ENCODE measurements at regions not wholly inside any gene's neighbourhood (a gene's known extent, or its start where the extent isn't known, plus 50 kb on each side); places are given as distances from the start of the nearest gene placed in this dataset.

- H3K27ac Mint-ChIP-seq: no peak overlapping the region
- no peaks in the 10 kb centered on the region for H3K36me3 Mint-ChIP-seq (ENCODE audit: low read depth)
- DNase-seq: no peak
- peaks cover 12% of the 10 kb centered on the region for H3K27me3 Mint-ChIP-seq
- no peaks in the 10 kb centered on the region for H3K4me1 Mint-ChIP-seq
- no peaks in the 10 kb centered on the region for H3K9me3 Mint-ChIP-seq
- H3K4me3 Mint-ChIP-seq: no peak overlapping the region
- intact Hi-C loops (cut with micrococcal nuclease): no loop called here
Observed at GRCh38 chr1:29500041-29500440, 263.7 kb downstream of the PTPRU start.

GRCh38 chr1:29499104-29499650, 262.9 kb downstream of the PTPRU start:
- no peaks in the 10 kb centered on the region for H3K36me3 Mint-ChIP-seq (ENCODE audit: low read depth)
- no peak overlapping the region for H3K4me3 Mint-ChIP-seq
- no peaks in the 10 kb centered on the region for H3K9me3 Mint-ChIP-seq
- no peak for DNase-seq
- intact Hi-C loops (cut with micrococcal nuclease): no loop called here
- H3K27ac Mint-ChIP-seq: no peak overlapping the region
- no peaks in the 10 kb centered on the region for H3K4me1 Mint-ChIP-seq
- H3K27me3 Mint-ChIP-seq: peaks cover 12% of the 10 kb centered on the region

GRCh38 chr1:29498126-29499103, 262.1 kb downstream of the PTPRU start:
- no peaks in the 10 kb centered on the region for H3K36me3 Mint-ChIP-seq (ENCODE audit: low read depth)
- H3K4me1 Mint-ChIP-seq: no peaks in the 10 kb centered on the region
- H3K27ac Mint-ChIP-seq: no peak overlapping the region
- H3K9me3 Mint-ChIP-seq: no peaks in the 10 kb centered on the region
- no peak for DNase-seq
- H3K27me3 Mint-ChIP-seq: peaks cover 12% of the 10 kb centered on the region
- intact Hi-C loops (cut with micrococcal nuclease): no loop called here
- H3K4me3 Mint-ChIP-seq: no peak overlapping the region

DNA sequence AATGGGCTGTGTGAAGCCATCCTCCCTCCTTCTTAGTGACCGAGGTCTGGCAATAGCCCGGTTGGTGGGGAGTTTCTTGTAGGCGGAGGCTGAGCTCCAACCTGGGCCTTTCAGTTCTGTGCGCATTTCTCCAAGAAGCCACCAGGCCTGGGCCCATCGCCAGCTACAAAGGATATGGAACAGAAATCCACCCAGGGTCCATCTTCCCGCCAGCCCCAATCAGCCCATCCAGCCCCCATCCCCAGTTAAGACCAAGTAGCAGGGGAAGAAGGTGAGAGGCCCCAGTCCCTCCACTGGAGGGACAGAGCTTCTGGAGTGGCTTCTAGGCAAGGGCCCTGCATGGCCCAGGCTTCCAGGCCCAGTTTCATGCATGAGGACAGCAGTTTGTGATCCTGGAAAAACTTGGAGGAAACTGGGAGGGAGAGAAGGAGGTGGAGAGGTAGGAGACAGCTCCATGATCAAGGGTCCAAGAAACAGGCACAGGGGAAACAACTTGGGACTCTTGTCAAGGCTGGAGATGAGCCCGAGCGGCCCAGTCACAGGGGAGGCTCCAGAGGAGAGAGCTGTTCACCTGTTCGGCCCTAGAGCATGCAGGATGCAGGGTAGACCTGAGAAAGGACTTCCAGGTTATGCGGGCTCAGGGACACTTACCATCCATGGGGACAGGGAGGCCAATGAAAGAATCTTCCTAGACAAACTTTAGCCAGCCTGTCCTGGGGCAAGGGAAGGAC, 261.2 kb downstream of the PTPRU start:
- Mint-ChIP-seq H3K4me1 (no peaks in the 10 kb centered on the region), H3K27me3 (peaks cover 7% of the 10 kb centered on the region), H3K36me3 (ENCODE audit: low read depth) (no peaks in the 10 kb centered on the region), H3K9me3 (no peaks in the 10 kb centered on the region), H3K4me3 (no peak overlapping the region), H3K27ac (no peak overlapping the region)
- no peak for DNase-seq
- intact Hi-C loops (cut with micrococcal nuclease): no loop called here

DNA sequence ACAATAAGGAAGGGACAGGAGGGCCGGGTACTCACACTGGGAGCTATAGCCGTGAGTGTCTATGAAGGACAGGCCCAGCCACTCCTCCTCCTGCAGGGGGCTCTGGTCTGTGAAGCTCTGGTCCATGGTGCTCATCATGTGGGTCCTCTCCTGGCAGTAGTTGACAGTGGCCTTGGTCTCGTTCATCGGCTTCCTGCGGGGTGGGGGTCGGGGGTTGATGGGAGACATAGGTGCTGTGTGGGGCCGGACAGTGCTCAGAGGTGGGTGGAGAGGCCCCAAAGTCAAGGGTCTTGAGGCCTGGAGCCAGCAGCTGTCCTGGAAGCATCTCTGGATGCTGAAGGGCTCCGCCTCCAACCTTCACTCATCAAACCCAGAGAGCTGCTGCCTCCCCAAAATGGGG, 260.4 kb downstream of the PTPRU start:
- H3K4me1 Mint-ChIP-seq: no peaks in the 10 kb centered on the region
- H3K27me3 Mint-ChIP-seq: peaks cover 7% of the 10 kb centered on the region
- intact Hi-C loops (cut with micrococcal nuclease): no loop called here
- no peak overlapping the region for H3K4me3 Mint-ChIP-seq
- H3K9me3 Mint-ChIP-seq: no peaks in the 10 kb centered on the region
- no peaks in the 10 kb centered on the region for H3K36me3 Mint-ChIP-seq (ENCODE audit: low read depth)
- no peak overlapping the region for H3K27ac Mint-ChIP-seq
- no peak for DNase-seq

GRCh38 chr1:29490204-29490934, 254.0 kb downstream of the PTPRU start:
- H3K27me3 Mint-ChIP-seq: peaks cover 2% of the 10 kb centered on the region
- H3K4me1 Mint-ChIP-seq: no peaks in the 10 kb centered on the region
- DNase-seq: no peak
- H3K4me3 Mint-ChIP-seq: no peak overlapping the region
- H3K27ac Mint-ChIP-seq: no peak overlapping the region
- no peaks in the 10 kb centered on the region for H3K9me3 Mint-ChIP-seq
- intact Hi-C loops (cut with micrococcal nuclease): no loop called here
- no peaks in the 10 kb centered on the region for H3K36me3 Mint-ChIP-seq (ENCODE audit: low read depth)

- Mint-ChIP-seq H3K36me3 (ENCODE audit: low read depth) (no peaks in the 10 kb centered on the region), H3K4me3 (no peak overlapping the region), H3K27ac (no peak overlapping the region), H3K27me3 (no peaks in the 10 kb centered on the region), H3K4me1 (no peaks in the 10 kb centered on the region), H3K9me3 (no peaks in the 10 kb centered on the region)
- intact Hi-C loops (cut with micrococcal nuclease): no loop called here
- no peak for DNase-seq
Observed at GRCh38 chr1:29489471-29489870, 253.1 kb downstream of the PTPRU start.

GRCh38 chr1:29488794-29489311, 252.5 kb downstream of the PTPRU start:
- no peak for DNase-seq
- H3K27ac Mint-ChIP-seq: no peak overlapping the region
- no peaks in the 10 kb centered on the region for H3K9me3 Mint-ChIP-seq
- no peaks in the 10 kb centered on the region for H3K4me1 Mint-ChIP-seq
- no peaks in the 10 kb centered on the region for H3K36me3 Mint-ChIP-seq (ENCODE audit: low read depth)
- no peaks in the 10 kb centered on the region for H3K27me3 Mint-ChIP-seq
- no peak overlapping the region for H3K4me3 Mint-ChIP-seq
- intact Hi-C loops (cut with micrococcal nuclease): no loop called here

GRCh38 chr1:29488086-29488793, 251.9 kb downstream of the PTPRU start:
- intact Hi-C loops (cut with micrococcal nuclease): no loop called here
- Mint-ChIP-seq H3K9me3 (no peaks in the 10 kb centered on the region), H3K36me3 (ENCODE audit: low read depth) (no peaks in the 10 kb centered on the region), H3K4me3 (no peak overlapping the region), H3K4me1 (no peaks in the 10 kb centered on the region), H3K27me3 (no peaks in the 10 kb centered on the region), H3K27ac (no peak overlapping the region)
- no peak for DNase-seq

DNA sequence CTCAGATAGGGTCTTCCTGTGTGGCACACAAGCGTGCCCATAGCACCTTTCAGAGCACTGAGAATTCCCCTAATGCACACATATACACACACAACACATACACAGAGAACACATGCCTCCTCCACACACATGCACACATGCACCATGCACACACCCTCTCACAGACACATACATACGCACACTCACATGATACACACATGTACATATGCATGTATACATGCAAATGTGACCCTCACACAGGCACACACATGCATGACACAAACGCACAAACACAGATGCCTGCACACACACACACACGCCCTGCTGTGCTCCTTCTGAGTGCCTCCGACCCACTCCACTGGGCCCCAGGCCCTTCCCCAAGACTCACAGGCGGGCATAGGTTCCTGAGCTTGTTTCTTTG, 251.0 kb downstream of the PTPRU start:
- no peak overlapping the region for H3K4me3 Mint-ChIP-seq
- DNase-seq: no peak
- H3K36me3 Mint-ChIP-seq (ENCODE audit: low read depth): no peaks in the 10 kb centered on the region
- no peaks in the 10 kb centered on the region for H3K9me3 Mint-ChIP-seq
- no peaks in the 10 kb centered on the region for H3K4me1 Mint-ChIP-seq
- H3K27ac Mint-ChIP-seq: no peak overlapping the region
- intact Hi-C loops (cut with micrococcal nuclease): no loop called here
- peaks cover 3% of the 10 kb centered on the region for H3K27me3 Mint-ChIP-seq

GRCh38 chr1:29485096-29485925, 249.0 kb downstream of the PTPRU start:
- Mint-ChIP-seq H3K4me1 (no peaks in the 10 kb centered on the region), H3K36me3 (ENCODE audit: low read depth) (no peaks in the 10 kb centered on the region), H3K4me3 (no peak overlapping the region), H3K9me3 (no peaks in the 10 kb centered on the region), H3K27me3 (peaks cover 3% of the 10 kb centered on the region), H3K27ac (no peak overlapping the region)
- intact Hi-C loops (cut with micrococcal nuclease): no loop called here
- no peak for DNase-seq

GRCh38 chr1:29482991-29483390, 246.7 kb downstream of the PTPRU start:
- Mint-ChIP-seq H3K27me3 (peaks cover 14% of the 10 kb centered on the region), H3K36me3 (ENCODE audit: low read depth) (no peaks in the 10 kb centered on the region), H3K9me3 (no peaks in the 10 kb centered on the region), H3K27ac (no peak overlapping the region), H3K4me3 (no peak overlapping the region), H3K4me1 (no peaks in the 10 kb centered on the region)
- DNase-seq: no peak
- intact Hi-C loops (cut with micrococcal nuclease): no loop called here

Data from activated CD4-positive, alpha-beta T cell treated with anti-CD3 and anti-CD28 coated beads, Interleukin-2, amount 10 ng/mL, durations not matched to agents 24 days and 14 days (primary cell).